HL-60 (cell line): ENCODE measurements at regions not wholly inside any gene's neighbourhood (a gene's known extent, or its start where the extent isn't known, plus 50 kb on each side); places are given as distances from the start of the nearest gene placed in this dataset.

Experiments
- DNase-seq, 2 experiments: peaks; one replicate each; pipeline ENCODE4 v3.0.0-alpha.2; 2010 to 2020; ENCODE audit warnings: low read depth in 1 of 2, low spot score in 1 of 2
- H3K27ac ChIP-seq: fragments of 250-450 bp; sonication (Bioruptor Pico); replicated peaks from 2 replicates; pipeline ENCODE4 v1.5.1; 2020; ENCODE audit warnings: mild to moderate bottlenecking, moderate library complexity
- H3K27me3 ChIP-seq: fragments of 250-450 bp; sonication (Bioruptor Pico); 2 replicates; pipeline ENCODE4 v1.5.1; 2021; ENCODE audit warnings: mild to moderate bottlenecking, moderate library complexity; ENCODE audit not compliant: insufficient read depth, poor library complexity, severe bottlenecking
- H3K4me3 ChIP-seq: replicated peaks from 2 replicates; pipeline ENCODE4 v1.5.1; 2011; ENCODE audit warnings: mild to moderate bottlenecking, control low read depth, low read length; ENCODE audit not compliant: insufficient read depth
- GABPA ChIP-seq: IDR thresholded peaks from 2 replicates; pipeline ENCODE4 v1.6.1; 2012; ENCODE audit warnings: low read depth
- POLR2AphosphoS5 ChIP-seq: IDR thresholded peaks from 2 replicates; pipeline ENCODE4 v1.6.1; 2012; ENCODE audit warnings: low read depth
- SPI1 ChIP-seq: IDR thresholded peaks from 2 replicates; pipeline ENCODE4 v1.6.1; 2012; ENCODE audit warnings: low read depth, mild to moderate bottlenecking, borderline replicate concordance
- TF ChIP-seq, protein P1 (sequence below): IDR thresholded peaks from 2 replicates; pipeline ENCODE4 v1.6.1; 2012; ENCODE audit warnings: low read depth; ENCODE audit not compliant: insufficient replicate concordance
- TF ChIP-seq, protein P2 (sequence below): IDR thresholded peaks from one replicate; pipeline ENCODE4 v1.5.1; 2011; ENCODE audit warnings: low read length, control low read depth, inconsistent platforms; ENCODE audit not compliant: insufficient read depth

DNA sequence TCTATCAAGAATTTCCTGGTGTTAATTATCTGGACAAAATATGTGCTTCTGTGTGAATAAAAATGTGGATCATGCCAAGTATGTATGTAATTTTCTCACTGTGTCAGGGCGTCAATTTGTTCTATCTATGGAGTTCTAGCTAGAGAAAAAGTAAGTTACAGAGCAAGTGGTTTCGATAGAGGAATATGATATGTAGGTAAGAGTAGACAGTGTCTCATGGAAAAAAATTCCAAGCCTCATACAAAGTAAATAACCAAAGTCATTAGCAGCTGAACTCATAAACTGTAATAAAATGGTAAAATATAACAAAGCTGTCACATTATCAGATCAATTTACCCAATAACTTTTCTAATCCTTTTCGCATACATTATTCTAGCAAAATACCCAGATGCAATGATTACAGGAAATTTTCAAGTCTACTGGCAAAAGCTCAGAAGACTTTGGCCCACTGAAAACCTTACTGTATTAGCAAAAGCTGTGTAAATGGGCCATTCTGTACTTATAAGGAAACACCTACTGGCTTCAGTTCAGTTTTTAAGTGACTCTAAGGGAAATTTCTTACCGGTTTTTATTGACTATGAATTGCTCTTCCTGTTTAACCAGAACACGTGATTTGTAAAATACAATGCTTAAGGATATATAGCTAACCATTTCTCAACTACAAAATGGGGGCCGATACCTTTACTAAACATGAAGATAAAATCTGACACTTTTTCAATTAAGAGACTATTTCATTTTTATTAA, 121.0 kb upstream of the ARSJ start:
- TF ChIP-seq POLR2AphosphoS5 (no peak), GABPA (no peak), SPI1 (no peak)
- TF ChIP-seq, protein P1, sequence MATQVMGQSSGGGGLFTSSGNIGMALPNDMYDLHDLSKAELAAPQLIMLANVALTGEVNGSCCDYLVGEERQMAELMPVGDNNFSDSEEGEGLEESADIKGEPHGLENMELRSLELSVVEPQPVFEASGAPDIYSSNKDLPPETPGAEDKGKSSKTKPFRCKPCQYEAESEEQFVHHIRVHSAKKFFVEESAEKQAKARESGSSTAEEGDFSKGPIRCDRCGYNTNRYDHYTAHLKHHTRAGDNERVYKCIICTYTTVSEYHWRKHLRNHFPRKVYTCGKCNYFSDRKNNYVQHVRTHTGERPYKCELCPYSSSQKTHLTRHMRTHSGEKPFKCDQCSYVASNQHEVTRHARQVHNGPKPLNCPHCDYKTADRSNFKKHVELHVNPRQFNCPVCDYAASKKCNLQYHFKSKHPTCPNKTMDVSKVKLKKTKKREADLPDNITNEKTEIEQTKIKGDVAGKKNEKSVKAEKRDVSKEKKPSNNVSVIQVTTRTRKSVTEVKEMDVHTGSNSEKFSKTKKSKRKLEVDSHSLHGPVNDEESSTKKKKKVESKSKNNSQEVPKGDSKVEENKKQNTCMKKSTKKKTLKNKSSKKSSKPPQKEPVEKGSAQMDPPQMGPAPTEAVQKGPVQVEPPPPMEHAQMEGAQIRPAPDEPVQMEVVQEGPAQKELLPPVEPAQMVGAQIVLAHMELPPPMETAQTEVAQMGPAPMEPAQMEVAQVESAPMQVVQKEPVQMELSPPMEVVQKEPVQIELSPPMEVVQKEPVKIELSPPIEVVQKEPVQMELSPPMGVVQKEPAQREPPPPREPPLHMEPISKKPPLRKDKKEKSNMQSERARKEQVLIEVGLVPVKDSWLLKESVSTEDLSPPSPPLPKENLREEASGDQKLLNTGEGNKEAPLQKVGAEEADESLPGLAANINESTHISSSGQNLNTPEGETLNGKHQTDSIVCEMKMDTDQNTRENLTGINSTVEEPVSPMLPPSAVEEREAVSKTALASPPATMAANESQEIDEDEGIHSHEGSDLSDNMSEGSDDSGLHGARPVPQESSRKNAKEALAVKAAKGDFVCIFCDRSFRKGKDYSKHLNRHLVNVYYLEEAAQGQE = no peak
- TF ChIP-seq, protein P2, sequence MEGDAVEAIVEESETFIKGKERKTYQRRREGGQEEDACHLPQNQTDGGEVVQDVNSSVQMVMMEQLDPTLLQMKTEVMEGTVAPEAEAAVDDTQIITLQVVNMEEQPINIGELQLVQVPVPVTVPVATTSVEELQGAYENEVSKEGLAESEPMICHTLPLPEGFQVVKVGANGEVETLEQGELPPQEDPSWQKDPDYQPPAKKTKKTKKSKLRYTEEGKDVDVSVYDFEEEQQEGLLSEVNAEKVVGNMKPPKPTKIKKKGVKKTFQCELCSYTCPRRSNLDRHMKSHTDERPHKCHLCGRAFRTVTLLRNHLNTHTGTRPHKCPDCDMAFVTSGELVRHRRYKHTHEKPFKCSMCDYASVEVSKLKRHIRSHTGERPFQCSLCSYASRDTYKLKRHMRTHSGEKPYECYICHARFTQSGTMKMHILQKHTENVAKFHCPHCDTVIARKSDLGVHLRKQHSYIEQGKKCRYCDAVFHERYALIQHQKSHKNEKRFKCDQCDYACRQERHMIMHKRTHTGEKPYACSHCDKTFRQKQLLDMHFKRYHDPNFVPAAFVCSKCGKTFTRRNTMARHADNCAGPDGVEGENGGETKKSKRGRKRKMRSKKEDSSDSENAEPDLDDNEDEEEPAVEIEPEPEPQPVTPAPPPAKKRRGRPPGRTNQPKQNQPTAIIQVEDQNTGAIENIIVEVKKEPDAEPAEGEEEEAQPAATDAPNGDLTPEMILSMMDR = no peak
- DNase-seq = no peak
- H3K4me3 ChIP-seq = no peak overlapping the region
- no peaks in the 10 kb centered on the region for H3K27me3 ChIP-seq
- no peak overlapping the region for H3K27ac ChIP-seq

DNA sequence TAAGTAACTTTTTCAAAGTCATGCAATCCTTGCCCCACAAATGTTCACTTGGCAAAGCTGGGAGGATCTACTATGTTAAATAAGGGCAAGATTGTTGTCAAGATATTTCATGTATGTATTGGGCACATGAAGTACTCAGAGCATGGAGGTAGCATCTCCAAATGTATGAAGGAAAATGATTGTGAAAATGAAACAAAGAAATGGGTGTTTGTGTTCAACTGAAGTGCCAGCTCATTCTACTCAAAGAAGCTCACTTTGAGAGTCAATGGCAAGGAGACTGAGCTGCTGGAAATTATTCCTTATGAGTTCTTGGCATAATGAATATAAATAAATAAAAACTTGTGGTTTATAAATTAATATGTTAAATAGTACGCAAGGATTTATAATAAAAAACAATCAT, 124.5 kb upstream of the ARSJ start:
- H3K4me3 ChIP-seq = no peak overlapping the region
- DNase-seq = no peak
- no peak overlapping the region for H3K27ac ChIP-seq
- TF ChIP-seq, protein P1 = no peak
- TF ChIP-seq GABPA (no peak), SPI1 (no peak), POLR2AphosphoS5 (no peak)
- TF ChIP-seq, protein P2 = no peak
- H3K27me3 ChIP-seq = no peaks in the 10 kb centered on the region

DNA sequence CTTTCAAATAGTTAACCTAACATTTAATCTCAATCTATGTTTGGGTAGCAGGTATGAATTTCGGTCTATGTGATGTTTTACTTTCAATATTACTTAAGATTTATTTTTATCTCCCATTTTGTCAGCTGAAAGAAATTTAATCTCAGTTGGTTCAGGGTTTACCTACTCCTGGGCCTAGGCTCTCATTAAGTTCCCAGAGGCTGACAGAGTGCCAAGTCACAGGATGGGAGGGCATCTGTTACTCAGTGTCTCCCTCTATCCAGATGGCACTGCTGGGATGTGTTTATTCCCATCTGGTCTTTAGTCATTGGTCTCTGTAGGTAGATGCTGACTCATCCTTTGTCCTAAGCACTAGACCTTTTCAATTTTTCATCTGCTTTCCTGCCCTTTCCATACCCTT, 129.4 kb upstream of the ARSJ start:
- DNase-seq = no peak
- TF ChIP-seq, protein P1 = no peak
- TF ChIP-seq POLR2AphosphoS5 (no peak), SPI1 (no peak), GABPA (no peak)
- TF ChIP-seq, protein P2 = no peak
- Histone ChIP-seq H3K27me3 (no peaks in the 10 kb centered on the region), H3K4me3 (no peak overlapping the region), H3K27ac (no peak overlapping the region)
